Stomach smooth muscle (tissue), 2 donors: ENCODE measurements at regions not wholly inside any gene's neighbourhood (a gene's known extent, or its start where the extent isn't known, plus 50 kb on each side); places are given as distances from the start of the nearest gene placed in this dataset.

Experiments
- H3K27ac ChIP-seq: one replicate; pipeline ENCODE4 v1.7.0; 2013; ENCODE audit warnings: mild to moderate bottlenecking, low read length, inconsistent platforms
- H3K27me3 ChIP-seq, 2 donors: one replicate each; pipeline ENCODE4 v1.7.0; 2013; ENCODE audit warnings: low read length in 2 of 2; ENCODE audit not compliant: insufficient read depth in 2 of 2, control insufficient read depth in 1 of 2
- H3K36me3 ChIP-seq, 2 donors: one replicate each; pipeline ENCODE4 v1.7.0; 2013; ENCODE audit warnings: low read length in 2 of 2; ENCODE audit not compliant: control insufficient read depth in 2 of 2, insufficient read depth in 2 of 2
- H3K4me1 ChIP-seq: one replicate; pipeline ENCODE4 v1.7.0; 2013; ENCODE audit warnings: low read length; ENCODE audit not compliant: control insufficient read depth, insufficient read depth
- H3K4me3 ChIP-seq, 2 donors: one replicate each; pipeline ENCODE4 v1.7.0; 2013; ENCODE audit warnings: low read length in 2 of 2
- H3K9ac ChIP-seq, 2 donors: one replicate each; pipeline ENCODE4 v1.7.0; 2013; ENCODE audit warnings: low read length in 2 of 2, mild to moderate bottlenecking in 1 of 2
- H3K9me3 ChIP-seq, 2 donors: one replicate each; pipeline ENCODE4 v1.7.0; 2013; ENCODE audit warnings: low read length in 2 of 2; ENCODE audit not compliant: control insufficient read depth in 2 of 2
- donor health status: healthy.
- donor health status: Pancreatic carcinoma.

DNA sequence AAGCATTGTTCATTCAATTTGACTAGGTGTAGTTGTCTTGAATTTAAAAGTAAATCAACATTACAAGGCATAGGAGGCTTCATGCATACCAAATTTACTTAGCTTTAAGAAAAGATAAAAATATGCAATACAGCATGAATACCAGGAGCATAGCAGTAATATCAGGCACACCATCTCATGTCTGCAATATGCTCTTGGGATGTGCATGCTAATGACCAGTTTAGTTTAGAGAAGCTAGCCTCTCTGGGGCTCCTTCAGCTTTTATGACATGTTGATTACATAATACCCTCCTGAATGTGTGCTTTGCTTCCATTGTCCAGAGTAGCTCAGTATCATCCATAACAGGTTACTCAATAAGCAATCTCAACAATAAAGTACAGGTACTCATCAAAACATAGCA is 497.2 kb downstream of the FLRT2 start:
- Histone ChIP-seq H3K4me1 (no peaks in the 10 kb centered on the region), H3K27ac (no peak overlapping the region), H3K9me3 (peaks cover 0 to 2% of the 10 kb centered on the region in 2 donors), H3K36me3 (no peaks in the 10 kb centered on the region), H3K27me3 (no peaks in the 10 kb centered on the region), H3K4me3 (no peak overlapping the region), H3K9ac (no peak overlapping the region)

DNA sequence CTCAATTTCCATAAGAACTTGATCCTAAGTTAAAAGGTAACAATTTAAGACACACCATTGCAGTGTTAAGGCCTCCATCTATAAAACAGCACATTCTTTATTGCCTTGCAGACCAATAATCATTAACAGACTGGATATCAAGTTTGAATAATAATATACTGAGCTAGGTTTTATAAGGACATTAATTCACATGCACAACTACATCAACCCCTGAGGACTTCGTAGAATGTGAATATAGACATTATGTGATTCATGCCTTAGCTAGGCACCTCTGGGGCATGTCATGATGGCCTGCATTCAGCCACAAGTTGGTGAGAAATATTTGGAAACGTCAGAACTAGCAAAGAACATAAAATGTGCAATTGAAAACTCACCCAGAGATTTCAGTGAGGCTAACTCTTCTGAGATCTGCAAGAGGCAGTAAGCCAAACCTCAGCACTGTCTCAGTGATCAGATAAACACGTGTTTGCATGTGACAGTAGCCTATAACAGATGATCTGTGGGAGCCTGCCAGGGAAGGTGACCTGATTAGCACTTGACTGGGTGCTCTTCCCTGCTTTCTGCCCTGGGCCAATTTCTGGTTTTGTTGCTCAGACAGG is 492.2 kb downstream of the FLRT2 start:
- H3K9ac ChIP-seq, result no peak overlapping the region
- peaks cover 0 to under 1% of the 10 kb centered on the region in 2 donors for H3K9me3 ChIP-seq
- H3K27ac ChIP-seq, result no peak overlapping the region
- no peaks in the 10 kb centered on the region for H3K4me1 ChIP-seq
- H3K36me3 ChIP-seq, result no peaks in the 10 kb centered on the region
- H3K27me3 ChIP-seq, result no peaks in the 10 kb centered on the region
- H3K4me3 ChIP-seq, result no peak overlapping the region

DNA sequence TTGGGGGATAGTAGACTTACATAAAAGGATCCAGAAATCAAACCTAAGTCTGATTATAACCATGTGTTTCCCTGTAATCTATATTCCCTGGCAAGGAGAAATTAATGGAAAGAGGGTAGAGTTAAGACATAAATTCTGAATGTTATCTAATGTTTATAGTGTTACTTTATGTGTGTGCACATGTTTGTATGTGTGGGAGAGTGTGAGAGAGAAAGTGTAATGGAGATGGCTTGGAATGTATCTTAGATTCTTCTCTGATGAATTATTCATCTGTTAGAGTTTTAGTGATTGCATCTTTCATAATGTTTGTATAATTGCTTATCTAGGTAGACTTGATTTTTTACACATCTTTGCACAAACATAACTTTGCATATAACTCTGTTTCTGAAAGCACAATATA is 490.9 kb downstream of the FLRT2 start:
- H3K36me3 ChIP-seq, result no peaks in the 10 kb centered on the region
- no peak overlapping the region for H3K4me3 ChIP-seq
- no peaks in the 10 kb centered on the region for H3K27me3 ChIP-seq
- no peaks in the 10 kb centered on the region for H3K4me1 ChIP-seq
- no peak overlapping the region for H3K9ac ChIP-seq
- H3K27ac ChIP-seq, result no peak overlapping the region
- no peaks in the 10 kb centered on the region for H3K9me3 ChIP-seq

DNA sequence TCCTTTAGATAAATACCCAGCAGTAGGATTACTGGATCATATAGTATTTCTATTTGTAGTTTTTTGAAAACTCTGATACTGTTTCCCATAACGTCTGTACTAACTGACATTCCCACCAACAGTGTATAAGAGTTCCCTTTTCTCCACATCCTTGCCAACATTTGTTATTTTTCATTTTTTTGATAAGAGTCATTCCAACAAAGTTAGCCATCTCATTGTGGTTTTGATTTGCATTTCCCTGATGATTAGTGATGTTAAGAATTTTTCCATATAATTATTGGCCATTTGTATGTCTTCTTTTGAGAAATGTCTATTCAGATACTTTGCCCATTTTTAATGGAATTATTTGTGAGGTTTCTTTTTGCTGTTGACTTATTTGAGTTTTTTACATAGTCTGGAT is 486.0 kb downstream of the FLRT2 start:
- no peak overlapping the region for H3K9ac ChIP-seq
- H3K4me1 ChIP-seq, result no peaks in the 10 kb centered on the region
- no peak overlapping the region for H3K27ac ChIP-seq
- H3K27me3 ChIP-seq, result no peaks in the 10 kb centered on the region
- no peak overlapping the region for H3K4me3 ChIP-seq
- H3K9me3 ChIP-seq, result no peaks in the 10 kb centered on the region
- H3K36me3 ChIP-seq, result no peaks in the 10 kb centered on the region

DNA sequence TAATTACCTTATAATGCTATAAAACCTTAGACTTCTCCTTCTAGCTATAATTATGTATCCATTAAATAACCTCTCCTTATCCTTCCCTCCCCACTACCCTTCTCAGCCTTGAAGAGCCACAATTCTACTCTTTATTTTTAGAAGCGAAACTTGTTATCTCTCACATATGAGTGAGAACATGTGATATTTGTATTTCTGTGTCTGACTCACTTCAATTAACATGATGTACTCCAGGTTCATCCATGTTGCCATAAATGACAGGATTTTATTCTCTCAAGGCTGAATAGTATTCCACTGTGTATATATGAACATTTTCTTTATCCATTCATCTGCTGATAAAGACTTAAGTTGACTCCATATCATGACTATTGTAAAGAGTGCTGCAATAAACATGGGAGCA is 485.6 kb downstream of the FLRT2 start:
- Histone ChIP-seq H3K36me3 (no peaks in the 10 kb centered on the region), H3K27ac (no peak overlapping the region), H3K27me3 (no peaks in the 10 kb centered on the region), H3K4me3 (no peak overlapping the region), H3K9ac (no peak overlapping the region), H3K4me1 (no peaks in the 10 kb centered on the region), H3K9me3 (no peaks in the 10 kb centered on the region)

DNA sequence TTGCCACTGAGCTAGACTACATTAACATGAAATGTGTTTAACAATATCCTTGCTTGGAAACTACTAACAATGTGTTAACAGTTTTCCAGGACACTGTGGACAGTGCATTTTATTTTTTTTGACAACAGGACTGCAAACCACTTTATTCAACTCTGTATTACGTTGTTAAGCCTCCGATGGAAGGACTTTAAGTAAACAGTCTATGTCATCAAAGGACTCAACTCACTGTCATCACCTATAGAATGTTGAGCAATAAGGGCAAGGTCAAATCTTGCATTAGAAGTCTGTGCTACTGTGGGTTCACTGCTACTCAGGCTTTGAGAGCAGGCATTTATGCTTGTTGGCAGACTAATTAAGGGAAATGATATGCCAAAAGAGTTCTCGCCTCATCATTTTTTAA is 483.7 kb downstream of the FLRT2 start:
- Histone ChIP-seq H3K36me3 (no peaks in the 10 kb centered on the region), H3K9me3 (no peaks in the 10 kb centered on the region), H3K4me1 (no peaks in the 10 kb centered on the region), H3K27ac (no peak overlapping the region), H3K27me3 (no peaks in the 10 kb centered on the region), H3K9ac (no peak overlapping the region), H3K4me3 (no peak overlapping the region)

DNA sequence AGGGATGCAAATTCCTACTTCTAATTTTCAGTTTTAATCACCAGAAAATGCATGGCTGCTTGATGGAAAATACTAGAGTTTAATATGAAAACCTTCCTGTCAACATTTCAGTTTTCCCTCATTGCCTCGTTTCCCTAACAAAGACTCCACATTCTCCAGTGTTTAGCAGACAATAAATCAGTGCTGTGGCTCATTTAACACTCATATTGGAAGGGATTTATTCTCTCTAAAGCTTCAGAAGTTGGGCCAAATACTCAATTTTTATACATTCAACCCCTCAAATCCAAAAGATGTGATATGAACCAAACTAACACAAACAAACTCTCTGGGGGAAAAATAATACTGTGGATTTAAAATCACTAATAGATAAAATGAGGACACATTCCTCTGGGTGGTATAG is 482.5 kb downstream of the FLRT2 start:
- no peaks in the 10 kb centered on the region for H3K27me3 ChIP-seq
- H3K9ac ChIP-seq, result no peak overlapping the region
- H3K4me1 ChIP-seq, result no peaks in the 10 kb centered on the region

DNA sequence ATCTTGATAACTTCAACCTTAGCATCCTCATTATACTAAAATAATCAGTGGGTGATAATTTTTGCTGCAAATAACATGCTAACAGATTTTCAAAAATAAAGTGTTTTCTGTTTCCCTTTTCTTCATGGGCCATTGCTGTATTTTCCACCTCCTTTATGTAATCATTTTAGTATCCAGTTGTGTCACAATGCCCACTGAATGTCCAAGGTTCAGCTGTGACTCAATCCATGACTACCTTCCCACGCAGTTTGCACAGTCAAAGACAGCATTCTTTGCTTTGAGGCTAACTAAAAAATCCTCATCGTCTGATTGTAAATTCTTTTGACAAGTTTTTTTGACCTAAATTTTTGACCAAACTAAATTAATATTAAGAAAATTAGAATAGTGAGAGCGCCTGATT is 474.1 kb downstream of the FLRT2 start:
- Histone ChIP-seq H3K27me3 (no peaks in the 10 kb centered on the region), H3K36me3 (no peaks in the 10 kb centered on the region), H3K9ac (no peak overlapping the region), H3K27ac (no peak overlapping the region), H3K9me3 (no peaks in the 10 kb centered on the region), H3K4me3 (no peak overlapping the region), H3K4me1 (no peaks in the 10 kb centered on the region)

More for the DNA sequence above, 482.5 kb downstream of the FLRT2 start:
- Histone ChIP-seq H3K4me3 (no peak overlapping the region), H3K36me3 (no peaks in the 10 kb centered on the region), H3K27ac (no peak overlapping the region), H3K9me3 (no peaks in the 10 kb centered on the region)

DNA sequence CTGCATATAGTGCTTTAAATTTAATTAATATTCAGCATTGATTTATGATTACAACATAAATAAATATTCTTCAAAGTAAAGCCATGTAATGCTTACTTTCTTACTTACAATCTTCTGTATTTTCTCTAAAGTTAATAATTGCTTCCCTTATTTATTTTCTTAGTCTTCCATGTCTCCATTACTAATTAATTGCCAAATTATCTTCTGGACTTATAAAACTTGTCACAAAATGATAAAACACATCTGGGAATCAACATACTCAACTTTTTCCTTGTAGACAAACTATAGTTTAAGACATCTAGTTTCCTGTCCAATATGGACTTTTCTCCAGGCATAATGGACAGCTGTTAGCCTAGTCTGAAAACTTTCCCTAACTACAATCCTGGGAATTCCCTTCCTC is 466.6 kb downstream of the FLRT2 start:
- Histone ChIP-seq H3K4me1 (no peaks in the 10 kb centered on the region), H3K27ac (no peak overlapping the region), H3K9ac (no peak overlapping the region), H3K36me3 (no peaks in the 10 kb centered on the region), H3K27me3 (no peaks in the 10 kb centered on the region), H3K4me3 (no peak overlapping the region), H3K9me3 (no peaks in the 10 kb centered on the region)

DNA sequence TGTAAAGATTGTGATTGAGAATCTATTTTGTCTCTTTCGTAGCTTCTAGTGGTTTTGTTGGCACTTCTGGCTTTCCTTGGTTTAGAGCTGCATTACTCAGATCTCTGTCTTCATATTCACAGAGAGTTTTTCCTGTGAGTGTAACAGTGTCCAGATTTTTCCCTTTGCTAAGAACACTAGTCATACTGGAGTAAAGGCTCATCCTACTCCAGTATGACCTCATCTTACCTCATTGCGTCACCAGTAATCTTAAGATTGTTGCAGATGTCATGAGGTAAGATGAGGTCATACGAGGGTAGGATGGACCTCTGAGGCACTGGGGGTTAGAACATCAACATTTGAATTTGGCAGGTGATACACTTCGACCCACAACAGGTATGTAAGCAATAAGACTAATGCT is 461.2 kb downstream of the FLRT2 start:
- H3K27me3 ChIP-seq, result no peaks in the 10 kb centered on the region
- H3K9ac ChIP-seq, result no peak overlapping the region
- H3K9me3 ChIP-seq, result no peaks in the 10 kb centered on the region

DNA sequence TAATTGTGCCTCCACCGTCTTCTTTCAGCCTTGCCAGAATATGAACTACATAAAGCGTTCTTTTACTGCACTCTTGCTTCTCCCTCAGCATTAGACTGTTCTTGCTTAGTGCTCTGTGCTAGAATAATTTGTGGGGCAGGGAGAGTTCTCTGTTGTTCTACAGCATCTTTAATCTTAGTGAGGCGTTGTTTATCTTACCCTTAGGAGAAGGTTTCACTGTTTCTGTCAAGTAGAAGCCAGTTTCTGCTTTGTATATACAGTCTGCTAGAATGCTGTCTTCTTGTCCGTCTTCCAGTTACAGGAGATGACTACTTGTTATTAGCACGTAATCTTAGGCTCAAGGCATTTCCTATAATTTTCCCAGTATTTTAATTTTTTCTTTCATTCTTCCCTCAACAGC is 458.0 kb downstream of the FLRT2 start:
- H3K36me3 ChIP-seq, result no peaks in the 10 kb centered on the region
- H3K4me3 ChIP-seq, result no peak overlapping the region
- H3K4me1 ChIP-seq, result no peaks in the 10 kb centered on the region
- H3K27ac ChIP-seq, result no peak overlapping the region
- H3K9me3 ChIP-seq, result no peaks in the 10 kb centered on the region
- no peaks in the 10 kb centered on the region for H3K27me3 ChIP-seq
- no peak overlapping the region for H3K9ac ChIP-seq

More for the DNA sequence above, 461.2 kb downstream of the FLRT2 start:
- Histone ChIP-seq H3K36me3 (no peaks in the 10 kb centered on the region), H3K4me3 (no peak overlapping the region), H3K27ac (no peak overlapping the region), H3K4me1 (no peaks in the 10 kb centered on the region)
